Astrocyte of the spinal cord (primary cell): ENCODE measurements at regions not wholly inside any gene's neighbourhood (a gene's known extent, or its start where the extent isn't known, plus 50 kb on each side); places are given as distances from the start of the nearest gene placed in this dataset.

Experiments
- DNase-seq: peaks from one replicate; pipeline ENCODE4 v3.0.0; 2011; ENCODE audit warnings: low read depth, low spot score
- H3K4me3 ChIP-seq: 2 replicates; pipeline ENCODE4 v1.5.1; 2011; ENCODE audit warnings: low read depth, mild to moderate bottlenecking, low read length, moderate library complexity
- in situ Hi-C: cut with HindIII; loops from 2 replicates; pipeline ENCODE4 v1.10.0; 2017; ENCODE audit warnings: low sequenced_read_pairs
- TF ChIP-seq, protein P1 (sequence below): IDR thresholded peaks from 2 replicates; pipeline ENCODE4 v1.5.1; 2012; ENCODE audit warnings: low read depth, mild to moderate bottlenecking, low read length, inconsistent platforms

DNA sequence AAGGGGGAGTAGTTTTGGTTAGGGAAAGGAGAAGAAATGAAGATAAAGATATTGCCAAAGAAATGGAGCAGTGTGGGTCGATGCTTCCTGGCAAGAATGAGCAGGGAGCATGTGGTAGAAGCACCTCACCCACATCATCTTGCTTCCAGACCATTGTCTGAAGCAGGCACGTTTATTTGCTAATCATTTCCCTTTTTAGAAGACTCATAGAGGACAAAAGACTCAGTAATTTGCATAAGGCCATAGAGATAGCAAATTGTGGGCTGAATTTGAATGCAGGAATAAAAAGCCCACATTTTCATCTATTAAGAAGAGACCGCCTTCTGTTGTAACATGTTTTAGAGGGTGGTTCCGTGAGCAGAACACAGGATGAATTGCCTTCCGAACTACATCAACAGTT is 275.2 kb upstream of the FAT4 start:
- H3K4me3 ChIP-seq, result no peak overlapping the region
- DNase-seq, result no peak
- in situ Hi-C loops, result no loop called here
- TF ChIP-seq, protein P1, sequence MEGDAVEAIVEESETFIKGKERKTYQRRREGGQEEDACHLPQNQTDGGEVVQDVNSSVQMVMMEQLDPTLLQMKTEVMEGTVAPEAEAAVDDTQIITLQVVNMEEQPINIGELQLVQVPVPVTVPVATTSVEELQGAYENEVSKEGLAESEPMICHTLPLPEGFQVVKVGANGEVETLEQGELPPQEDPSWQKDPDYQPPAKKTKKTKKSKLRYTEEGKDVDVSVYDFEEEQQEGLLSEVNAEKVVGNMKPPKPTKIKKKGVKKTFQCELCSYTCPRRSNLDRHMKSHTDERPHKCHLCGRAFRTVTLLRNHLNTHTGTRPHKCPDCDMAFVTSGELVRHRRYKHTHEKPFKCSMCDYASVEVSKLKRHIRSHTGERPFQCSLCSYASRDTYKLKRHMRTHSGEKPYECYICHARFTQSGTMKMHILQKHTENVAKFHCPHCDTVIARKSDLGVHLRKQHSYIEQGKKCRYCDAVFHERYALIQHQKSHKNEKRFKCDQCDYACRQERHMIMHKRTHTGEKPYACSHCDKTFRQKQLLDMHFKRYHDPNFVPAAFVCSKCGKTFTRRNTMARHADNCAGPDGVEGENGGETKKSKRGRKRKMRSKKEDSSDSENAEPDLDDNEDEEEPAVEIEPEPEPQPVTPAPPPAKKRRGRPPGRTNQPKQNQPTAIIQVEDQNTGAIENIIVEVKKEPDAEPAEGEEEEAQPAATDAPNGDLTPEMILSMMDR, result no peak

DNA sequence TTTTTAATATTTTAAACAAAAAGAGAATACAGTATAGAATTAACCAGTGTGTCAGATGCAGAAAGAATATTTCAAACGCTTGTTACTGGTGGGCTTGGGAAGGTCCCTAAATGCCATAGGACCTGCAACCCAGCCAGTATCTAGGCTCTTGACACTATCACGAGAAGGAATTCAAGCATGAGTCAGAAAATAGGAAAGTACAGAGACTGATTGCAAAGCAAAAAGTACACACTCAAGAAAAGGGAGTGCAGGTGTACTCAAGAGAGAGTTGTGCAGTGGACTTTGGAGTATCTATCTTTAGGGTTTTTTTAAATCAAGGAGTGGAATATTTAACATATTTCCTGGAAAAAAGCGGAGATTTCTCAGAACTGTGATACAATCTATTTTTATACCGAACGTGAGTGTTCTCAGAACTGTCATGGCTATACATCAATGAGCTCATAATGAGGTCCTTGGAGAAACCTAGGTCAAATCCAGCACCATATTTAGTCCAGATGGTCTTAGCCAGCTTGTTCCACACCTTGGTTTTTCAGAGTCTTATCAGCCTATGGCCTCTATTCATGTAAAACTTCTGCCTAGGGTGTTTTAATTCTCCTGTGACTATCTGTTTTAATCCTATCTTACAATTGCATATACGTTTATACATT is 291.8 kb upstream of the FAT4 start:
- no peak overlapping the region for H3K4me3 ChIP-seq
- TF ChIP-seq, protein P1, result no peak
- in situ Hi-C loops, result no loop called here
- DNase-seq, result no peak

DNA sequence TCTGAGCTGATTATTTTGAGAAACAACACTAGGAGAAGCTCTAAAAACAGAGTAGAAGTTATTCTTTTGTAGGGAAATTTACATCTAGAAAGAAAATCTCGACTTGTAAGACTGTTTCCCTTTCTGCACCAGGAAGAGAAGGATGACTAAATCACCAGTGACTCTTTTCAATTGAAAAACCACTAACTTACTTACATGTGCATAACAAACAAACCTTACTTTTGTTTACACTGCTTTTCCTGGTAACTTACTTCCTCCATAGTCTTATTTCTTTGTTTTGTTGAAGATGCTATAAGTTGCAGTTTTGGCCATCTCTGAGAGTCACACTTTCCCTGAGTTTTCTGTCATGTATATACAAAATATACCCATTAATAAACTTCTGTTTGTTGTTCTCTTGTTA is 293.6 kb upstream of the FAT4 start:
- H3K4me3 ChIP-seq, result no peak overlapping the region
- no peak for DNase-seq
- TF ChIP-seq, protein P1, result no peak
- in situ Hi-C loops, result no loop called here

DNA sequence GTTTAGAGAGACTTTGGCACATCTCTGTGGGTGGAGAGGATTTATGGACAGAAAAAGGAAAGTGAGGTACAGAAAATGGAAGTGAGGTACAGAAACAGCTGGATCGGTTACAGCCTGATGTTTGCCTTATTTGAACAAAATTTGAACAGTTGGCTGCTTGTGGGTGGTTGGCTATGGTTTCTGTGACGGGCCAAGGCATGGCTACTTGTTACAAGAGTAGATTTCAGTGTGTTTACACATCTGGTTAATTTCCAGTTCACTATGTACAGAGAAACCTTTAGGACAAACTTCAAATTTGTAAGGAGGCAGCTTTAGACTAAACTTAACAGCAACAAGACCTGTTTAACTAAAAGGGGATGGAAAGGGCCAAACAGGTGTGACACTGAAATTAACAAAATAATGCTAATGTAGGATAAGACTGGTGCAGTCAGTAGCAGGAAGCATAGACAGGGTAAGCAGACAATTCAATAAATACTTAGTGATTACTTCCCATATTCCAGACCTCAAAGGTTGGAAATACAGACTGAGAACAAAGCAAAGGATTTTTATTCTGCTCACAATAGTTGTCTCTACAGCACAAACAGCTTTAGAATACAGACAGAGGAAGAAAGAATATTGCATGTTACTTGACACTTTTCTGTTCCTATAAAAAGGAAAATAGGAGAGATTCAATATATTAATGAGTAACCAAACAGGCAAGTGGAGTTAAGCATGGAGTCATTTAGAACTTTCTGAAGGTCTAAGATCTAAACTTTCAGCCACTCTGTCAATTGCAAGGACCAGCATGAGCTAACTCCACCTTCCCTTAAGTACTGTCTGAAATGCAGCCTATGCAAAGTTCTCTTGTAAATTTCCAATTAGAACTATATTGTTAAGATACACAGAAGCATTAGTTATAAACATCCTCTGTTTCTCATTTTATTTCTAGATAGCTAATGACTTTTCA is 294.4 kb upstream of the FAT4 start:
- in situ Hi-C loops, result no loop called here
- DNase-seq, result no peak
- H3K4me3 ChIP-seq, result no peak overlapping the region
- TF ChIP-seq, protein P1, result no peak

- DNase-seq, result no peak
- H3K4me3 ChIP-seq, result no peak overlapping the region
- in situ Hi-C loops, result no loop called here
- TF ChIP-seq, protein P1, result no peak
These were observed 297.9 kb upstream of the FAT4 start for GRCh38 chr4:125016892-125017299.

DNA sequence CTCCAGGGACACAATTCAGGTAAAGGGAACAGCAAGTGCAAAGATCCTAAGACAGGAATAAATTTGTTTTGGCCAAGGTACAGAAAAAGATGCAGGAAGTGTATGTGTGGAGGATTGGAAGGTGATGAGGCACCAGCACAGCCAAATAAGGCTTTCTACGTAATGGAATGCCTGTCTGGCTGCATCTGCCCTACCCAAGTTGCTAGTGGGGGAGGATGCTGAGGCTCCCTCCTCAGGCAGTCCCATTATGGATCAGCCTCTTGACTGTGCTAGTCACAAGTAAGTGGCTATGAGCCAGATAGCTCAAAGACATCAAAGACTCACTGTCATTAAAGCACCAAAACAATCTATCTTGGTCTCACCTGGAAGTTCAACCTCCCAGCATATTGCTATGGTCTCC is 300.9 kb upstream of the FAT4 start:
- peak; percentile 3 for DNase-seq
- in situ Hi-C loops, result no loop called here
- no peak overlapping the region for H3K4me3 ChIP-seq
- TF ChIP-seq, protein P1, result no peak
